Adrenal gland (tissue), 5 donors: ENCODE measurements at regions not wholly inside any gene's neighbourhood (a gene's known extent, or its start where the extent isn't known, plus 50 kb on each side); places are given as distances from the start of the nearest gene placed in this dataset.

Experiments
- POLR2A ChIP-seq, 2 donors: fragments of 450-650 bp; IDR thresholded peaks; one replicate each; pipeline ENCODE4 v1.6.1; 2017; ENCODE audit warnings: antibody characterized with exemption in 2 of 2, mild to moderate bottlenecking in 2 of 2, moderate library complexity in 1 of 2
- TF ChIP-seq, protein P1 (sequence below), 6 experiments: fragments of 450-650 bp in 4 of 6; fragments of 200-600 bp in 2 of 6; sonication (generic) in 1 of 6; IDR thresholded peaks; 1 replicate in 5 of 6; 2 replicates in 1 of 6; pipeline versions ENCODE4 v1.5.1 to v1.8.0; 2016 to 2021; ENCODE audit warnings: antibody characterized with exemption in 6 of 6, mild to moderate bottlenecking in 2 of 6, moderate library complexity in 1 of 6
- donor health status: DM: no; HTN: no; CAD: no.

- TF ChIP-seq POLR2A (IDR thresholded peaks at IDR 0.05) = no peak
- TF ChIP-seq, protein P1, sequence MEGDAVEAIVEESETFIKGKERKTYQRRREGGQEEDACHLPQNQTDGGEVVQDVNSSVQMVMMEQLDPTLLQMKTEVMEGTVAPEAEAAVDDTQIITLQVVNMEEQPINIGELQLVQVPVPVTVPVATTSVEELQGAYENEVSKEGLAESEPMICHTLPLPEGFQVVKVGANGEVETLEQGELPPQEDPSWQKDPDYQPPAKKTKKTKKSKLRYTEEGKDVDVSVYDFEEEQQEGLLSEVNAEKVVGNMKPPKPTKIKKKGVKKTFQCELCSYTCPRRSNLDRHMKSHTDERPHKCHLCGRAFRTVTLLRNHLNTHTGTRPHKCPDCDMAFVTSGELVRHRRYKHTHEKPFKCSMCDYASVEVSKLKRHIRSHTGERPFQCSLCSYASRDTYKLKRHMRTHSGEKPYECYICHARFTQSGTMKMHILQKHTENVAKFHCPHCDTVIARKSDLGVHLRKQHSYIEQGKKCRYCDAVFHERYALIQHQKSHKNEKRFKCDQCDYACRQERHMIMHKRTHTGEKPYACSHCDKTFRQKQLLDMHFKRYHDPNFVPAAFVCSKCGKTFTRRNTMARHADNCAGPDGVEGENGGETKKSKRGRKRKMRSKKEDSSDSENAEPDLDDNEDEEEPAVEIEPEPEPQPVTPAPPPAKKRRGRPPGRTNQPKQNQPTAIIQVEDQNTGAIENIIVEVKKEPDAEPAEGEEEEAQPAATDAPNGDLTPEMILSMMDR (IDR thresholded peaks at IDR 0.05) = no peak
Measured at GRCh38 chr12:89992668-89993451, 284.2 kb upstream of the ATP2B1 start.
